NCI-H1105 treated with DMSO at 0.1 percent for 48 hours (cell line): ENCODE measurements at regions not wholly inside any gene's neighbourhood (a gene's known extent, or its start where the extent isn't known, plus 50 kb on each side); places are given as distances from the start of the nearest gene placed in this dataset.

ENCODE experiments used
- DNase-seq: peaks from one replicate; lab custom pipeline; 2025; lab: John Stamatoyannopoulos, UW

GRCh38 chr9:78866207-78867132 lies 569.5 kb downstream of the PSAT1 start:
- DNase-seq, result no peak

- no peak for DNase-seq
Measured at GRCh38 chr9:78871086-78871451, 574.1 kb downstream of the PSAT1 start.

- DNase-seq, result peak; percentile 24
Measured at GRCh38 chr9:78871452-78872331, 574.8 kb downstream of the PSAT1 start.

GRCh38 chr9:78874061-78874460 lies 577.1 kb downstream of the PSAT1 start:
- DNase-seq, result no peak

GRCh38 chr9:78879324-78880100 lies 582.6 kb downstream of the PSAT1 start:
- DNase-seq, result no peak

- DNase-seq, result no peak
Measured at GRCh38 chr9:78881295-78881694, 584.4 kb downstream of the PSAT1 start.

GRCh38 chr9:78882481-78882880 lies 585.6 kb downstream of the PSAT1 start:
- no peak for DNase-seq

GRCh38 chr9:78884611-78885150 lies 587.8 kb downstream of the PSAT1 start:
- DNase-seq, result no peak

- DNase-seq, result no peak
Measured at GRCh38 chr9:78892182-78892581, 595.3 kb downstream of the PSAT1 start.

GRCh38 chr9:78892769-78893168 lies 595.8 kb downstream of the PSAT1 start:
- no peak for DNase-seq

GRCh38 chr9:78893774-78894401 lies 597.0 kb downstream of the PSAT1 start:
- DNase-seq, result no peak

- DNase-seq, result no peak
Measured at GRCh38 chr9:78896479-78896878, 599.6 kb downstream of the PSAT1 start.

- no peak for DNase-seq
Measured at GRCh38 chr9:78898234-78898633, 601.3 kb downstream of the PSAT1 start.

GRCh38 chr9:78899006-78899405 lies 602.1 kb downstream of the PSAT1 start:
- no peak for DNase-seq

- no peak for DNase-seq
Measured at GRCh38 chr9:78900500-78900899, 603.6 kb downstream of the PSAT1 start.

- DNase-seq, result no peak
Measured at GRCh38 chr9:78902051-78902450, 605.1 kb downstream of the PSAT1 start.

- no peak for DNase-seq
Measured at GRCh38 chr9:78903581-78903980, 606.7 kb downstream of the PSAT1 start.

GRCh38 chr9:78904686-78905085 lies 607.8 kb downstream of the PSAT1 start:
- no peak for DNase-seq

GRCh38 chr9:78905387-78905786 lies 608.5 kb downstream of the PSAT1 start:
- DNase-seq, result no peak

GRCh38 chr9:78905986-78906755 lies 609.2 kb downstream of the PSAT1 start:
- no peak for DNase-seq

- no peak for DNase-seq
Measured at GRCh38 chr9:78909566-78909965, 612.6 kb downstream of the PSAT1 start.
